ENCODE measurements at regions not wholly inside any gene's neighbourhood (a gene's known extent, or its start where the extent isn't known, plus 50 kb on each side); places are given as distances from the start of the nearest gene placed in this dataset.
"Not testable (repeated sequence)": the region's sequence is repeated elsewhere in the genome, so short reads cannot be mapped to it uniquely, and the experiment has no call there.

- DNase-seq (ENCODE audit: low read depth): no peak
Measured at GRCh38 chr7:25586513-25586912, 358.2 kb upstream of the NPVF start.

- no peak for DNase-seq (ENCODE audit: low read depth)
Measured at GRCh38 chr7:25594122-25594521, 365.8 kb upstream of the NPVF start.

- DNase-seq (ENCODE audit: low read depth): no peak
Measured at GRCh38 chr7:25594728-25595127, 366.4 kb upstream of the NPVF start.

- DNase-seq (ENCODE audit: low read depth): no peak
Measured at GRCh38 chr7:25595996-25596395, 367.7 kb upstream of the NPVF start.

GRCh38 chr7:25596443-25596842 lies 368.2 kb upstream of the NPVF start:
- DNase-seq (ENCODE audit: low read depth): no peak

- no peak for DNase-seq (ENCODE audit: low read depth)
Measured at GRCh38 chr7:25597946-25598345, 369.7 kb upstream of the NPVF start.

- no peak for DNase-seq (ENCODE audit: low read depth)
Measured at GRCh38 chr7:25598765-25599164, 370.5 kb upstream of the NPVF start.

- DNase-seq (ENCODE audit: low read depth): no peak
Measured at GRCh38 chr7:25600262-25600920, 372.1 kb upstream of the NPVF start.

- DNase-seq (ENCODE audit: low read depth): not testable (repeated sequence)
Measured at GRCh38 chr7:25602730-25603426, 374.6 kb upstream of the NPVF start.

- not testable (repeated sequence) for DNase-seq (ENCODE audit: low read depth)
Measured at GRCh38 chr7:25603427-25603740, 375.1 kb upstream of the NPVF start.

GRCh38 chr7:25611196-25611595 lies 382.9 kb upstream of the NPVF start:
- DNase-seq (ENCODE audit: low read depth): no peak

- DNase-seq (ENCODE audit: low read depth): no peak
Measured at GRCh38 chr7:25613912-25614311, 385.6 kb upstream of the NPVF start.

- DNase-seq (ENCODE audit: low read depth): no peak
Measured at GRCh38 chr7:25614415-25614814, 386.1 kb upstream of the NPVF start.

GRCh38 chr7:25615003-25615402 lies 386.7 kb upstream of the NPVF start:
- DNase-seq (ENCODE audit: low read depth): no peak

GRCh38 chr7:25615593-25615992 lies 387.3 kb upstream of the NPVF start:
- no peak for DNase-seq (ENCODE audit: low read depth)

GRCh38 chr7:25617214-25617613 lies 388.9 kb upstream of the NPVF start:
- no peak for DNase-seq (ENCODE audit: low read depth)

- no peak for DNase-seq (ENCODE audit: low read depth)
Measured at GRCh38 chr7:25617673-25618072, 389.4 kb upstream of the NPVF start.

- DNase-seq (ENCODE audit: low read depth): no peak
Measured at GRCh38 chr7:25619381-25619780, 391.1 kb upstream of the NPVF start.

GRCh38 chr7:25619963-25620799 lies 391.9 kb upstream of the NPVF start:
- no peak for DNase-seq (ENCODE audit: low read depth)

- no peak for DNase-seq (ENCODE audit: low read depth)
Measured at GRCh38 chr7:25621993-25622392, 393.7 kb upstream of the NPVF start.

- DNase-seq (ENCODE audit: low read depth): no peak
Measured at GRCh38 chr7:25622695-25623094, 394.4 kb upstream of the NPVF start.

GRCh38 chr7:25624051-25624450 lies 395.8 kb upstream of the NPVF start:
- DNase-seq (ENCODE audit: low read depth): no peak
